ENCODE measurements at regions not wholly inside any gene's neighbourhood (a gene's known extent, or its start where the extent isn't known, plus 50 kb on each side); places are given as distances from the start of the nearest gene placed in this dataset.

GRCh38 chr2:16375981-16376380, 289.7 kb downstream of the CYRIA start:
- CTCF ChIA-PET: interaction anchor here (0.5 kb wide), 1 partner anchor 71 kb away, joined by 3 read pairs; no protein-coding TSS in a partner anchor
- POLR2A ChIA-PET: no interaction called here
- Histone ChIP-seq H3K27ac (ENCODE audit: extremely low read depth, low read depth, low read length) (no peak overlapping the region), H3K36me3 (ENCODE audit: control insufficient read depth in 2 of 2, insufficient read depth in 1 of 2, low read length in 2 of 2) (no peaks in the 10 kb centered on the region), H3K4me1 (ENCODE audit: control insufficient read depth, insufficient read depth, low read length) (no peaks in the 10 kb centered on the region), H3K4me3 (ENCODE audit: low read depth, low read length) (no peak overlapping the region), H3K9me3 (ENCODE audit: control insufficient read depth, insufficient read depth, low read depth, low read length) (no peaks in the 10 kb centered on the region)
- TF ChIP-seq ZNF791 (tag by site-specific recombination; IDR thresholded peaks at IDR 0.05) (no peak), ZNF391 (tag by site-specific recombination; IDR thresholded peaks at IDR 0.05; ENCODE audit: borderline replicate concordance, low read depth) (no peak)

- ChIA-PET POLR2A (no interaction called here), CTCF (interaction anchor here (0.5 kb wide), 1 partner anchor 72 kb away, joined by 3 read pairs; no protein-coding TSS in a partner anchor)
- Histone ChIP-seq H3K27ac (ENCODE audit: extremely low read depth, low read depth, low read length) (no peak overlapping the region), H3K36me3 (ENCODE audit: control insufficient read depth in 2 of 2, insufficient read depth in 1 of 2, low read length in 2 of 2) (no peaks in the 10 kb centered on the region), H3K4me3 (ENCODE audit: low read depth, low read length) (no peak overlapping the region), H3K9me3 (ENCODE audit: control insufficient read depth, insufficient read depth, low read depth, low read length) (no peaks in the 10 kb centered on the region), H3K4me1 (ENCODE audit: control insufficient read depth, insufficient read depth, low read length) (no peaks in the 10 kb centered on the region)
- TF ChIP-seq ZFP37 (tag by site-specific recombination; IDR thresholded peaks at IDR 0.05): no peak
These were observed 290.3 kb downstream of the CYRIA start for GRCh38 chr2:16375351-16375750.

- no peak overlapping the region for H3K27ac ChIP-seq (ENCODE audit: extremely low read depth, low read depth, low read length)
- ChIA-PET POLR2A (no interaction called here), CTCF (no interaction called here)
- H3K4me1 ChIP-seq (ENCODE audit: control insufficient read depth, insufficient read depth, low read length): no peaks in the 10 kb centered on the region
- no peak overlapping the region for H3K4me3 ChIP-seq (ENCODE audit: low read depth, low read length)
- TF ChIP-seq YY2 (tag by site-specific recombination; IDR thresholded peaks at IDR 0.05) (no peak), REPIN1 (tag by site-specific recombination; IDR thresholded peaks at IDR 0.05; ENCODE audit: low read depth) (no peak), ELK4 (IDR thresholded peaks at IDR 0.05; ENCODE audit: borderline replicate concordance, low read depth, low read length) (no peak), ZFP37 (tag by site-specific recombination; IDR thresholded peaks at IDR 0.05) (no peak), KLF1 (tag by site-specific recombination; IDR thresholded peaks at IDR 0.05) (no peak), ZNF629 (tag by site-specific recombination; IDR thresholded peaks at IDR 0.05) (no peak), ZNF571 (tag by site-specific recombination; IDR thresholded peaks at IDR 0.05) (no peak), TRIM28 (IDR thresholded peaks at IDR 0.05; ENCODE audit: borderline replicate concordance, low read length) (no peak), ZNF785 (tag by site-specific recombination; IDR thresholded peaks at IDR 0.05) (no peak), OVOL3 (tag by site-specific recombination; IDR thresholded peaks at IDR 0.05) (no peak), ZNF416 (tag by site-specific recombination; IDR thresholded peaks at IDR 0.05) (no peak), ZFP3 (tag by site-specific recombination; IDR thresholded peaks at IDR 0.05; ENCODE audit: low read depth) (no peak), ZNF394 (tag by site-specific recombination; IDR thresholded peaks at IDR 0.05; ENCODE audit: borderline replicate concordance) (no peak), ZNF18 (tag by site-specific recombination; IDR thresholded peaks at IDR 0.05) (no peak)
- no peaks in the 10 kb centered on the region for H3K9me3 ChIP-seq (ENCODE audit: control insufficient read depth, insufficient read depth, low read depth, low read length)
- no peaks in the 10 kb centered on the region for H3K36me3 ChIP-seq (ENCODE audit: control insufficient read depth in 2 of 2, insufficient read depth in 1 of 2, low read length in 2 of 2)
These were observed 291.0 kb downstream of the CYRIA start for GRCh38 chr2:16374671-16375070.

GRCh38 chr2:16373341-16373740, 292.3 kb downstream of the CYRIA start:
- TF ChIP-seq ZNF202 (tag by site-specific recombination; IDR thresholded peaks at IDR 0.05; ENCODE audit: borderline replicate concordance) (no peak), ZNF132 (tag by site-specific recombination; IDR thresholded peaks at IDR 0.05; ENCODE audit: borderline replicate concordance) (no peak), ZFHX2 (tag by site-specific recombination; conservative IDR thresholded peaks at IDR 0.05) (no peak), ZNF121 (tag by site-specific recombination; IDR thresholded peaks at IDR 0.05) (no peak), OVOL3 (tag by site-specific recombination; IDR thresholded peaks at IDR 0.05) (no peak), ZNF26 (tag by site-specific recombination; IDR thresholded peaks at IDR 0.05) (no peak), ZNF23 (tag by site-specific recombination; IDR thresholded peaks at IDR 0.05; ENCODE audit: borderline replicate concordance) (no peak), ZNF416 (tag by site-specific recombination; IDR thresholded peaks at IDR 0.05) (no peak), SP3 (tag by site-specific recombination; IDR thresholded peaks at IDR 0.05) (no peak), ZNF473 (tag by site-specific recombination; IDR thresholded peaks at IDR 0.05) (no peak), ZNF747 (tag by site-specific recombination; IDR thresholded peaks at IDR 0.05) (no peak)
- Histone ChIP-seq H3K36me3 (ENCODE audit: control insufficient read depth in 2 of 2, insufficient read depth in 1 of 2, low read length in 2 of 2) (no peaks in the 10 kb centered on the region), H3K4me1 (ENCODE audit: control insufficient read depth, insufficient read depth, low read length) (no peaks in the 10 kb centered on the region), H3K9me3 (ENCODE audit: control insufficient read depth, insufficient read depth, low read depth, low read length) (no peaks in the 10 kb centered on the region), H3K4me3 (ENCODE audit: low read depth, low read length) (no peak overlapping the region), H3K27ac (ENCODE audit: extremely low read depth, low read depth, low read length) (no peak overlapping the region)
- CTCF ChIA-PET: no interaction called here
- POLR2A ChIA-PET: no interaction called here
